ENCODE measurements at regions not wholly inside any gene's neighbourhood (a gene's known extent, or its start where the extent isn't known, plus 50 kb on each side); places are given as distances from the start of the nearest gene placed in this dataset.

GRCh38 chr2:120554625-120555032 is 181.0 kb upstream of the GLI2 start:
- TF ChIP-seq CEBPB (IDR thresholded peaks at IDR 0.05), result no peak
- TF ChIP-seq TEAD4 (IDR thresholded peaks at IDR 0.05), result no peak
- no peak for TF ChIP-seq REST (IDR thresholded peaks at IDR 0.05; ENCODE audit: low read depth)
- TF ChIP-seq NFIC (IDR thresholded peaks at IDR 0.05), result no peak
- TF ChIP-seq EP300 (IDR thresholded peaks at IDR 0.05; ENCODE audit: borderline replicate concordance), result no peak
- TF ChIP-seq RAD21 (IDR thresholded peaks at IDR 0.05; ENCODE audit: low read depth), result no peak
- no peak for TF ChIP-seq ZBTB7A (IDR thresholded peaks at IDR 0.05; ENCODE audit: low read depth)
- TF ChIP-seq FOXM1 (IDR thresholded peaks at IDR 0.05; ENCODE audit: borderline replicate concordance, low read depth), result no peak
- TF ChIP-seq TCF12 (IDR thresholded peaks at IDR 0.05; ENCODE audit: low read depth), result no peak
- no peak for TF ChIP-seq CREB1 (IDR thresholded peaks at IDR 0.05; ENCODE audit: low read depth)
- no peak for TF ChIP-seq TAF1 (IDR thresholded peaks at IDR 0.05; ENCODE audit: low read depth)
- TF ChIP-seq USF1 (IDR thresholded peaks at IDR 0.05), result no peak
- no peak for TF ChIP-seq YY1 (IDR thresholded peaks at IDR 0.05; ENCODE audit: low read depth)
- no peak for TF ChIP-seq EGR1 (IDR thresholded peaks at IDR 0.05)

GRCh38 chr2:120555092-120555491 is 180.6 kb upstream of the GLI2 start:
- TF ChIP-seq FOXM1 (IDR thresholded peaks at IDR 0.05; ENCODE audit: borderline replicate concordance, low read depth) (no peak), USF1 (IDR thresholded peaks at IDR 0.05) (no peak), CREB1 (IDR thresholded peaks at IDR 0.05; ENCODE audit: low read depth) (no peak), TEAD4 (IDR thresholded peaks at IDR 0.05) (no peak), REST (IDR thresholded peaks at IDR 0.05; ENCODE audit: low read depth) (no peak), TCF12 (IDR thresholded peaks at IDR 0.05; ENCODE audit: low read depth) (no peak), TAF1 (IDR thresholded peaks at IDR 0.05; ENCODE audit: low read depth) (no peak)
- TF ChIP-seq, protein P1, sequence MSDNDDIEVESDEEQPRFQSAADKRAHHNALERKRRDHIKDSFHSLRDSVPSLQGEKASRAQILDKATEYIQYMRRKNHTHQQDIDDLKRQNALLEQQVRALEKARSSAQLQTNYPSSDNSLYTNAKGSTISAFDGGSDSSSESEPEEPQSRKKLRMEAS (IDR thresholded peaks at IDR 0.05), result no peak

- no peak for TF ChIP-seq RAD21 (IDR thresholded peaks at IDR 0.05; ENCODE audit: low read depth)
Observed at GRCh38 chr2:120556911-120557310, 178.8 kb upstream of the GLI2 start.

DNA sequence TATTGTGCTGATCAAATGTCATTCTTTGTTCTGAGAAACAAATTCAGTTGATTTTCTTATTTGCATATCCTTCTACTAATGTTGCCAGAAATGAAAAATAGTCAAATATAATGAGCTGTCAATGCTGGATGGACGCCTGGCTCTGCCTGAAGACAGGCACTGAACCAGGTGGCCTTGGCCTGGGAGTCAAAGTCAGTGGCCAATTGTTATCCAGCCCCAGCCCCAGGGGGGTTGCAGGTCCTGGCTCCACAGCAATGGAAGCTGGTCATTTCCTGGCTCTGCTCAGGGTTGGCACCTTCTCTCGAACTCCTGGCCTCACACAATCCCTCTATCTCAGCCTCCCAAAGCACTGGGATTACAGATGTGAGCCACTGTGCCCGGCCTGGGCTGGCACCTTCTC is 176.8 kb upstream of the GLI2 start:
- no peak for TF ChIP-seq TEAD4 (IDR thresholded peaks at IDR 0.05)
- TF ChIP-seq USF1 (IDR thresholded peaks at IDR 0.05), result no peak
- no peak for TF ChIP-seq ZBTB7A (IDR thresholded peaks at IDR 0.05; ENCODE audit: low read depth)

GRCh38 chr2:120559401-120559800 is 176.3 kb upstream of the GLI2 start:
- no peak for TF ChIP-seq EGR1 (IDR thresholded peaks at IDR 0.05)
- TF ChIP-seq RAD21 (IDR thresholded peaks at IDR 0.05; ENCODE audit: low read depth), result no peak
- TF ChIP-seq CREB1 (IDR thresholded peaks at IDR 0.05; ENCODE audit: low read depth), result no peak
- no peak for TF ChIP-seq NFIC (IDR thresholded peaks at IDR 0.05)
- TF ChIP-seq TEAD4 (IDR thresholded peaks at IDR 0.05), result no peak
- TF ChIP-seq YY1 (IDR thresholded peaks at IDR 0.05; ENCODE audit: low read depth), result no peak
- no peak for TF ChIP-seq ZBTB7A (IDR thresholded peaks at IDR 0.05; ENCODE audit: low read depth)
- TF ChIP-seq TCF12 (IDR thresholded peaks at IDR 0.05; ENCODE audit: low read depth), result no peak
- TF ChIP-seq, protein P1 (IDR thresholded peaks at IDR 0.05), result no peak
- no peak for TF ChIP-seq TAF1 (IDR thresholded peaks at IDR 0.05; ENCODE audit: low read depth)
- TF ChIP-seq REST (IDR thresholded peaks at IDR 0.05; ENCODE audit: low read depth), result no peak
- no peak for TF ChIP-seq EP300 (IDR thresholded peaks at IDR 0.05; ENCODE audit: borderline replicate concordance)
- TF ChIP-seq FOXM1 (IDR thresholded peaks at IDR 0.05; ENCODE audit: borderline replicate concordance, low read depth), result no peak
- TF ChIP-seq CEBPB (IDR thresholded peaks at IDR 0.05), result no peak
- TF ChIP-seq USF1 (IDR thresholded peaks at IDR 0.05), result no peak
